ENCODE measurements at regions not wholly inside any gene's neighbourhood (a gene's known extent, or its start where the extent isn't known, plus 50 kb on each side); places are given as distances from the start of the nearest gene placed in this dataset.

DNA sequence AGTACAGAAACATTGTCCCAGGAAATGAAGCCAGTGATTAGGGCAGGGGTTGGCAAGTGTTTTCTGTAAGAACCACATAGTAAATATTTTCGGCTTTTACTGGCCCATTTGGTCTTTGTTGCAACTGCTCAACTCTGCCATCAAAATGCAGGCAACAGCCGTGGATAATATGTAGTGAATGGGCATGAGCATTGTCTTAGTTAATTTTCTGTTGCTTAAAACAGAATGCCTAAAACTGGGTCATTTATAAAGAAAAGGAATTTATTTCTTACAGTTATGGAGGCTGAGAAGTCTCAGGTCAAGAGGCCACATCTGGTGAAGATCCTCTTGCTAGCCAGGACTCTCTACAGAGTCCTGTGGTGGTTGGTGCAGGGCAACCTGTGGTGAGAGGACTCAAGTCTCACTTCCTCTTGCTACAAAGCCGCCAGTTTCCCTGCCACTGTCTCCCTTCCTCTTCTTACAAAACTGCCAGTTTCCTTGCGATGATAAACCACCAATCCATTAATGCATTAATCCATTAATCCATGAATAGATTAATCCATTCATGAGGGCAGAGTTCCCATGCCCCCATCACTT is 166.4 kb downstream of the PSMG1 start:
- intact Hi-C loops (cut with DNase I) = no loop called here
- Histone ChIP-seq H3K27me3 (ENCODE audit: control insufficient read depth, insufficient read depth, low read length) (no peaks in the 10 kb centered on the region), H3K36me3 (ENCODE audit: control insufficient read depth in 2 of 3, insufficient read depth in 3 of 3, low read length in 3 of 3) (no peaks in the 10 kb centered on the region), H3K4me1 (ENCODE audit: control insufficient read depth in 2 of 3, insufficient read depth in 2 of 3, low read depth in 1 of 3, low read length in 3 of 3) (peaks cover 0 to 8% (median 3%) of the 10 kb centered on the region in 3 donors), H3K27ac (ENCODE audit: low read depth in 2 of 2, low read length in 2 of 2) (no peak overlapping the region), H3K9me3 (ENCODE audit: control insufficient read depth in 2 of 3, insufficient read depth in 1 of 3, low read length in 3 of 3) (peaks cover 0 to 3% (median 0%) of the 10 kb centered on the region in 3 donors), H3K4me3 (ENCODE audit: low read length in 3 of 3) (no peak overlapping the region), H3K9ac (ENCODE audit: low read length in 3 of 3) (no peak overlapping the region)
- TF ChIP-seq, protein P1, sequence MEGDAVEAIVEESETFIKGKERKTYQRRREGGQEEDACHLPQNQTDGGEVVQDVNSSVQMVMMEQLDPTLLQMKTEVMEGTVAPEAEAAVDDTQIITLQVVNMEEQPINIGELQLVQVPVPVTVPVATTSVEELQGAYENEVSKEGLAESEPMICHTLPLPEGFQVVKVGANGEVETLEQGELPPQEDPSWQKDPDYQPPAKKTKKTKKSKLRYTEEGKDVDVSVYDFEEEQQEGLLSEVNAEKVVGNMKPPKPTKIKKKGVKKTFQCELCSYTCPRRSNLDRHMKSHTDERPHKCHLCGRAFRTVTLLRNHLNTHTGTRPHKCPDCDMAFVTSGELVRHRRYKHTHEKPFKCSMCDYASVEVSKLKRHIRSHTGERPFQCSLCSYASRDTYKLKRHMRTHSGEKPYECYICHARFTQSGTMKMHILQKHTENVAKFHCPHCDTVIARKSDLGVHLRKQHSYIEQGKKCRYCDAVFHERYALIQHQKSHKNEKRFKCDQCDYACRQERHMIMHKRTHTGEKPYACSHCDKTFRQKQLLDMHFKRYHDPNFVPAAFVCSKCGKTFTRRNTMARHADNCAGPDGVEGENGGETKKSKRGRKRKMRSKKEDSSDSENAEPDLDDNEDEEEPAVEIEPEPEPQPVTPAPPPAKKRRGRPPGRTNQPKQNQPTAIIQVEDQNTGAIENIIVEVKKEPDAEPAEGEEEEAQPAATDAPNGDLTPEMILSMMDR (IDR thresholded peaks at IDR 0.05; ENCODE audit: borderline replicate concordance, extremely low read depth, insufficient read depth) = no peak
- DNase-seq (no peak), FAIRE-seq (no peak)

DNA sequence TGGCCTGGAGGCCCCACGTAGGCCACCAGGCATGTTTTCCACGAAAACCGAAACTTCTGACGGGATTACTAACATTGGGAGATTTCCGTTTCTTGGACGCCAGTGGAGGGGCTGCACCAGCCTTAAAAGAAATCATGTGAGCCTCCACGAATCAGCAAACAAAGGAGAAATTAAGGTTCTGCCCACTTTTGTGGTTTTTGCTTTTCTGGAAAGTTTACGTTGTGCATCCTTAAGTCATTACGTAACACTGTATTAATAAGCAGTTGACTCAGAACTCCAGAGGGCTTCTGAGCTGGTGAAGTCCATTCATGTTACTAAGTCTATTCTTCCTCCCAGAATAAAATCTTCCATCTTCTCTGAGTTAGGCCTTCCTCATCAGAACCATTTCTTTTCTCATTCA is 168.5 kb downstream of the PSMG1 start:
- no peak for FAIRE-seq
- peaks cover 0 to 3% (median 0%) of the 10 kb centered on the region in 3 donors for H3K9me3 ChIP-seq (ENCODE audit: control insufficient read depth in 2 of 3, insufficient read depth in 1 of 3, low read length in 3 of 3)
- no peaks in the 10 kb centered on the region for H3K4me1 ChIP-seq (ENCODE audit: control insufficient read depth in 2 of 3, insufficient read depth in 2 of 3, low read depth in 1 of 3, low read length in 3 of 3)
- no peaks in the 10 kb centered on the region for H3K36me3 ChIP-seq (ENCODE audit: control insufficient read depth in 2 of 3, insufficient read depth in 3 of 3, low read length in 3 of 3)
- no peak overlapping the region for H3K9ac ChIP-seq (ENCODE audit: low read length in 3 of 3)
- intact Hi-C loops (cut with DNase I) = no loop called here
- TF ChIP-seq, protein P1 (IDR thresholded peaks at IDR 0.05; ENCODE audit: borderline replicate concordance, extremely low read depth, insufficient read depth) = no peak
- H3K27me3 ChIP-seq (ENCODE audit: control insufficient read depth, insufficient read depth, low read length) = no peaks in the 10 kb centered on the region
- H3K27ac ChIP-seq (ENCODE audit: low read depth in 2 of 2, low read length in 2 of 2) = no peak overlapping the region
- H3K4me3 ChIP-seq (ENCODE audit: low read length in 3 of 3) = no peak overlapping the region
- DNase-seq = no peak

DNA sequence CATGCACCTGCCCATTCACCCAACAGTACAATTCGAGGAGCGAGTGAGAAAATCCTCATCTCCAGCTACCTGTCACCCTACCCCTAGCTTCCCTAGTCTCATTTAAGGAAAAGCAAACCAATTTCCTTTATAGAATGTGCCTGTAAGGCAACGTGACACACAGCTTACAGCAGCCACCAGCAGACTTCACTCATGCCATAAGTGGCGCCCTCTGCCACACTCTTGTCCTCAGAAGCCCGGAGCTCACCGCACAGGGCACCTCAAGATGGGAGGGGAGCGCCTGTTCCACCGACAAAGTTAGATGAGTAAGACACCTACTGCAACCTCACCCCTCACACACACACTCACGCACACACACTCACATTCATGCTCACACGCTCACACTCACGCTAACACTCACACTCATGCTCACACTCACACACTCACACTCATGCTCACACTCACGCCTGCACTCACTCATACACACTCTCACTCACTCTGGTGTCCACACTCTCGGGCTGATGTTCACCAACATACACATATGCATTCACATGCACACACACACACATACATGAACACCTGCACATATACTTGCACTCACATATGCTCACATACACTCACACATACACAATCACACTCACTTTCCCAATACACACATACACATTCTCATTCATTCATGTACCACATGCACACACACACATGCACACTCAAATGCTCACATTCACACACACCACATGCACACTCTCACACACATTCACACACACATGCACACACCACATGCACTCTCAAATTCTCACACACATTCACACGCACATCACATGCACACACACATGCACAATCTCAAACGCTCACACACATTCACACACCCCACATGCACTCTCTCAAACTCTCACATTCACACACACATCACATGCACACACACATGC is 170.7 kb downstream of the PSMG1 start:
- H3K4me1 ChIP-seq (ENCODE audit: control insufficient read depth in 2 of 3, insufficient read depth in 2 of 3, low read depth in 1 of 3, low read length in 3 of 3) = peaks cover 0 to 2% (median 0%) of the 10 kb centered on the region in 3 donors
- peak overlapping the region in 1 of 3 donors; percentile 9 for H3K4me3 ChIP-seq (ENCODE audit: low read length in 3 of 3)
- H3K27ac ChIP-seq (ENCODE audit: low read depth in 2 of 2, low read length in 2 of 2) = no peak overlapping the region
- no peaks in the 10 kb centered on the region for H3K27me3 ChIP-seq (ENCODE audit: control insufficient read depth, insufficient read depth, low read length)
- TF ChIP-seq, protein P1 (IDR thresholded peaks at IDR 0.05; ENCODE audit: borderline replicate concordance, extremely low read depth, insufficient read depth) = no peak
- intact Hi-C loops (cut with DNase I) = no loop called here
- no peaks in the 10 kb centered on the region for H3K36me3 ChIP-seq (ENCODE audit: control insufficient read depth in 2 of 3, insufficient read depth in 3 of 3, low read length in 3 of 3)
- H3K9ac ChIP-seq (ENCODE audit: low read length in 3 of 3) = no peak overlapping the region
- no peak for FAIRE-seq
- peak in 1 of 5 donors; percentile 44 for DNase-seq
- peaks cover 0 to 3% (median 0%) of the 10 kb centered on the region in 3 donors for H3K9me3 ChIP-seq (ENCODE audit: control insufficient read depth in 2 of 3, insufficient read depth in 1 of 3, low read length in 3 of 3)

All from kidney (tissue), 13 donors.